Neural cell (in vitro differentiated cells): ENCODE measurements at regions not wholly inside any gene's neighbourhood (a gene's known extent, or its start where the extent isn't known, plus 50 kb on each side); places are given as distances from the start of the nearest gene placed in this dataset.

Experiments
- CTCF ChIP-seq: fragments of 450-650 bp; IDR thresholded peaks from 2 replicates; pipeline ENCODE4 v1.5.1; 2014; ENCODE audit warnings: antibody characterized with exemption, mild to moderate bottlenecking, moderate library complexity; ENCODE audit not compliant: poor library complexity, severe bottlenecking
- EP300 ChIP-seq: fragments of 450-650 bp; conservative IDR thresholded peaks from 2 replicates; pipeline ENCODE4 v1.6.1; 2014; ENCODE audit warnings: antibody characterized with exemption, mild to moderate bottlenecking, moderate library complexity; ENCODE audit not compliant: poor library complexity, severe bottlenecking
- EZH2 ChIP-seq: fragments of 200-600, 300-800 bp; shearing (Covaris generic), sonication (generic); IDR thresholded peaks from 2 replicates; pipeline ENCODE4 v1.6.1; 2014; ENCODE audit warnings: antibody characterized with exemption, low read length, borderline replicate concordance, mild to moderate bottlenecking; ENCODE audit not compliant: insufficient read depth, poor library complexity, severe bottlenecking
- MXI1 ChIP-seq: fragments of 450-650 bp; conservative IDR thresholded peaks from 2 replicates; pipeline ENCODE4 v1.6.1; 2014; ENCODE audit warnings: antibody characterized with exemption, mild to moderate bottlenecking; ENCODE audit not compliant: poor library complexity, severe bottlenecking
- POLR2AphosphoS5 ChIP-seq: IDR thresholded peaks from 2 replicates; pipeline ENCODE4 v1.6.1; 2012
- RAD21 ChIP-seq: fragments of 450-650 bp; conservative IDR thresholded peaks from 2 replicates; pipeline ENCODE4 v1.6.1; 2014; ENCODE audit warnings: antibody characterized with exemption, mild to moderate bottlenecking, moderate library complexity
- TAF1 ChIP-seq: IDR thresholded peaks from 2 replicates; pipeline ENCODE4 v1.6.1; 2012; ENCODE audit warnings: low read depth
- TF ChIP-seq, protein P1 (sequence below): IDR thresholded peaks from 2 replicates; pipeline ENCODE4 v1.6.1; 2012; ENCODE audit warnings: borderline replicate concordance

- TF ChIP-seq CTCF, result no peak
- TF ChIP-seq POLR2AphosphoS5, result no peak
- no peak for TF ChIP-seq RAD21
- no peak for TF ChIP-seq EZH2
- no peak for TF ChIP-seq EP300
- TF ChIP-seq, protein P1, sequence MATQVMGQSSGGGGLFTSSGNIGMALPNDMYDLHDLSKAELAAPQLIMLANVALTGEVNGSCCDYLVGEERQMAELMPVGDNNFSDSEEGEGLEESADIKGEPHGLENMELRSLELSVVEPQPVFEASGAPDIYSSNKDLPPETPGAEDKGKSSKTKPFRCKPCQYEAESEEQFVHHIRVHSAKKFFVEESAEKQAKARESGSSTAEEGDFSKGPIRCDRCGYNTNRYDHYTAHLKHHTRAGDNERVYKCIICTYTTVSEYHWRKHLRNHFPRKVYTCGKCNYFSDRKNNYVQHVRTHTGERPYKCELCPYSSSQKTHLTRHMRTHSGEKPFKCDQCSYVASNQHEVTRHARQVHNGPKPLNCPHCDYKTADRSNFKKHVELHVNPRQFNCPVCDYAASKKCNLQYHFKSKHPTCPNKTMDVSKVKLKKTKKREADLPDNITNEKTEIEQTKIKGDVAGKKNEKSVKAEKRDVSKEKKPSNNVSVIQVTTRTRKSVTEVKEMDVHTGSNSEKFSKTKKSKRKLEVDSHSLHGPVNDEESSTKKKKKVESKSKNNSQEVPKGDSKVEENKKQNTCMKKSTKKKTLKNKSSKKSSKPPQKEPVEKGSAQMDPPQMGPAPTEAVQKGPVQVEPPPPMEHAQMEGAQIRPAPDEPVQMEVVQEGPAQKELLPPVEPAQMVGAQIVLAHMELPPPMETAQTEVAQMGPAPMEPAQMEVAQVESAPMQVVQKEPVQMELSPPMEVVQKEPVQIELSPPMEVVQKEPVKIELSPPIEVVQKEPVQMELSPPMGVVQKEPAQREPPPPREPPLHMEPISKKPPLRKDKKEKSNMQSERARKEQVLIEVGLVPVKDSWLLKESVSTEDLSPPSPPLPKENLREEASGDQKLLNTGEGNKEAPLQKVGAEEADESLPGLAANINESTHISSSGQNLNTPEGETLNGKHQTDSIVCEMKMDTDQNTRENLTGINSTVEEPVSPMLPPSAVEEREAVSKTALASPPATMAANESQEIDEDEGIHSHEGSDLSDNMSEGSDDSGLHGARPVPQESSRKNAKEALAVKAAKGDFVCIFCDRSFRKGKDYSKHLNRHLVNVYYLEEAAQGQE, result no peak
- TF ChIP-seq TAF1, result no peak
- TF ChIP-seq MXI1, result no peak
Observed at GRCh38 chr2:223314811-223315210, 262.8 kb downstream of the KCNE4 start.
